Naive thymus-derived CD4-positive, alpha-beta T cell (primary cell): ENCODE measurements at regions not wholly inside any gene's neighbourhood (a gene's known extent, or its start where the extent isn't known, plus 50 kb on each side); places are given as distances from the start of the nearest gene placed in this dataset.

Source experiments
- ATAC-seq: fragments of 150-1000 bp; cut with Tn5 transposase; 2 replicates; pipeline ENCODE4 v1.10.0; 2021; ENCODE audit warnings: mild to moderate bottlenecking, moderate library complexity
- CTCF ChIA-PET: fragments of 350-600 bp; sonication (Branson Sonifier 250); formaldehyde crosslinking; loops from one replicate; lab custom pipeline; 2021; ENCODE audit warnings: antibody characterized with exemption; lab: Charles Lee
- POLR2A ChIA-PET: fragments of 350-600 bp; sonication (Branson Sonifier 250); formaldehyde crosslinking; loops from one replicate; lab custom pipeline; 2021; ENCODE audit warnings: antibody characterized with exemption, inconsistent platforms; lab: Charles Lee
- DNase-seq, 9 donors: peaks; one replicate each; pipeline versions ENCODE4 v3.0.0 to v3.0.0-alpha.2; 2020 to 2022; ENCODE audit warnings: mixed read lengths in 1 of 9
- H3K27ac ChIP-seq: one replicate; pipeline ENCODE4 v1.7.0; 2013; ENCODE audit warnings: mild to moderate bottlenecking, low read depth, low read length, moderate library complexity
- H3K27me3 ChIP-seq, 2 donors: one replicate each; pipeline ENCODE4 v1.7.0; 2013; ENCODE audit warnings: low read length in 2 of 2, mild to moderate bottlenecking in 2 of 2, moderate library complexity in 2 of 2; ENCODE audit not compliant: control insufficient read depth in 2 of 2, insufficient read depth in 2 of 2
- H3K36me3 ChIP-seq, 3 experiments: 1 replicate in 2 of 3; 2 replicates in 1 of 3; pipeline ENCODE4 v1.7.0; 2013; ENCODE audit warnings: low read length in 3 of 3, mild to moderate bottlenecking in 3 of 3, moderate library complexity in 1 of 3; ENCODE audit not compliant: insufficient read depth in 3 of 3, control insufficient read depth in 2 of 3
- H3K4me1 ChIP-seq, 2 donors: one replicate each; pipeline ENCODE4 v1.7.0; 2013; ENCODE audit warnings: low read length in 2 of 2, mild to moderate bottlenecking in 2 of 2, moderate library complexity in 1 of 2; ENCODE audit not compliant: control insufficient read depth in 2 of 2, insufficient read depth in 2 of 2
- H3K4me3 ChIP-seq: 2 replicates; pipeline ENCODE4 v1.7.0; 2013; ENCODE audit warnings: mild to moderate bottlenecking, low read length
- H3K9me3 ChIP-seq, 3 experiments: 1 replicate in 2 of 3; 2 replicates in 1 of 3; pipeline ENCODE4 v1.7.0; 2013; ENCODE audit warnings: low read length in 3 of 3; ENCODE audit not compliant: control insufficient read depth in 2 of 3
- H3K27ac Mint-ChIP-seq, 9 donors: one replicate each; pipeline ENCODE4 v1.8.0; 2020 to 2022; ENCODE audit warnings: mixed read lengths in 9 of 9, mild to moderate bottlenecking in 8 of 9, moderate library complexity in 5 of 9, inconsistent platforms in 2 of 9
- H3K27me3 Mint-ChIP-seq, 5 donors: one replicate each; pipeline ENCODE4 v1.8.0; 2021 to 2022; ENCODE audit warnings: mixed read lengths in 5 of 5, mild to moderate bottlenecking in 1 of 5
- H3K36me3 Mint-ChIP-seq, 5 donors: one replicate each; pipeline ENCODE4 v1.8.0; 2020 to 2022; ENCODE audit warnings: mixed read lengths in 5 of 5, mild to moderate bottlenecking in 3 of 5, inconsistent platforms in 1 of 5
- H3K4me1 Mint-ChIP-seq, 7 donors: one replicate each; pipeline ENCODE4 v1.8.0; 2020 to 2022; ENCODE audit warnings: mixed read lengths in 7 of 7, mild to moderate bottlenecking in 3 of 7, inconsistent platforms in 1 of 7
- H3K4me3 Mint-ChIP-seq, 10 donors: one replicate each; pipeline ENCODE4 v1.8.0; 2020 to 2022; ENCODE audit warnings: mild to moderate bottlenecking in 10 of 10, mixed read lengths in 10 of 10, moderate library complexity in 6 of 10, inconsistent platforms in 2 of 10
- H3K9me3 Mint-ChIP-seq, 11 donors: one replicate each; pipeline ENCODE4 v1.8.0; 2020 to 2022; ENCODE audit warnings: mixed read lengths in 11 of 11, mild to moderate bottlenecking in 4 of 11, inconsistent platforms in 1 of 11, moderate library complexity in 1 of 11
- intact Hi-C, 2 donors: fragments of 100-400 bp; cut with micrococcal nuclease; formaldehyde crosslinking; loops; one replicate each; pipeline ENCODE4 v1.15.1; 2023

DNA sequence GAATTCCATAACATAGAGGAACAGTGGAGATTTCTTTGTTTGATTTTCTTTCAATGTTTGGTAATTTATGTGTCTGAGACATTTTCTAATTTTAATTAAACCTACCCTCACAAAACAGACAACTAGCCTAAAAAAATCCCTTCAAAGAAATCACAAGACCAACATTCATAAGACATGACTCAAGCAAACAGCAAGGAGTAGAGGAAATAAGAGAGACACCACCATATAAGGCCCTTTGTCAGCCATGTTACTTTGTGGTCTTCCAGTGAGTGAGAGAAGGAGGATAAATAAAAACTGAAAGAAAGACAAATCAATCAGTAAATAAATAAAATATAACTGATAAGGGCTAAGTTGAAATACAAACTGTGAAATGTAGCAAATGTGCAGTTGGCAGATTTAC, 830.8 kb upstream of the SLC39A10 start:
- Mint-ChIP-seq H3K27ac (no peak overlapping the region), H3K4me1 (no peaks in the 10 kb centered on the region), H3K27me3 (peaks cover 0 to 5% (median 0%) of the 10 kb centered on the region in 5 donors), H3K36me3 (no peaks in the 10 kb centered on the region), H3K9me3 (no peaks in the 10 kb centered on the region), H3K4me3 (no peak overlapping the region)
- Histone ChIP-seq H3K4me1 (no peaks in the 10 kb centered on the region), H3K9me3 (no peaks in the 10 kb centered on the region), H3K27ac (no peak overlapping the region), H3K36me3 (no peaks in the 10 kb centered on the region), H3K4me3 (no peak overlapping the region), H3K27me3 (no peaks in the 10 kb centered on the region)
- ATAC-seq (no peak), DNase-seq (no peak)
- ChIA-PET POLR2A (no interaction called here), CTCF (no interaction called here)
- intact Hi-C loops: no loop called here

DNA sequence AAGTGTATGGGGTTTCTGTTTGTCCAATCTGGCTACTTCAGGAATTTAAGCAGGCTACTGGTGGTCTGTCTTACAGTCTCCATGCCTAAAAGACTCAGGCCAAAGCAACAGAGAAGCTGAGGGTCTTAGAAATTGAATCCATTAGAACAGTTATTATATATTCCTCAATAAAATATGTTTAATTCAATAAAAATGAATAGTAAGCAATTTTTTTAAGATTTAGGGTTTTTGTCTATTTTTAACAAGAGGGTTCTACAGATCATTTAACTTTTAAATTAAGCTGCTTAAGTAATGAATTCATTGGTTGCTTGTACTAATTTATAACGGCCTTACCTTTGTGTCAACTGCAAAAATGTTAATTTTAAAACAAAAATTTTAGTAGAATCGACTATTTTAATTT, 832.6 kb upstream of the SLC39A10 start:
- DNase-seq: no peak
- Mint-ChIP-seq H3K36me3 (no peaks in the 10 kb centered on the region), H3K4me3 (no peak overlapping the region), H3K27me3 (peaks cover 0 to 5% (median 3%) of the 10 kb centered on the region in 5 donors), H3K27ac (no peak overlapping the region), H3K4me1 (no peaks in the 10 kb centered on the region), H3K9me3 (no peaks in the 10 kb centered on the region)
- Histone ChIP-seq H3K9me3 (no peaks in the 10 kb centered on the region), H3K27me3 (no peaks in the 10 kb centered on the region), H3K4me3 (no peak overlapping the region), H3K27ac (no peak overlapping the region), H3K36me3 (no peaks in the 10 kb centered on the region), H3K4me1 (no peaks in the 10 kb centered on the region)
- intact Hi-C loops: no loop called here
- no peak for ATAC-seq
- CTCF ChIA-PET: no interaction called here
- POLR2A ChIA-PET: no interaction called here

DNA sequence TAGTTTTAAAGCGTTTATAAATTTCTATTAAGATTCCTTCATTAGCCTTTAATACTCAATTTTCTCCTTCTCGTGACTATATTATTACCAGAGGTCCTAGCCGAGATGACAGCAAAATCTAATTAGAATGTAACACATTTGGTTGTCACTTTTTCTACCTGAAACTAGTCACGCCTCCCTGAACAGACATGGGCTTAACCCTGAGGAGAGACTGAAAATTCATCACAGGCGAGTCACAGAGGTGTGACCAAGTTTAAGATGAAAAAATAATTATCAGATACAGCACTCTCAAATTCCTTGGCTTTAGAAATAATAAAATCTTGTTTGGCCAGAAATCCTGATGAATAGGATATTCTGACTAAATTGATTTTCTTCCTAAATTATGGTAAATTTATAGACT, 834.4 kb upstream of the SLC39A10 start:
- H3K4me3 ChIP-seq: no peak overlapping the region
- no peaks in the 10 kb centered on the region for H3K4me1 ChIP-seq
- no peaks in the 10 kb centered on the region for H3K27me3 ChIP-seq
- H3K27me3 Mint-ChIP-seq: peaks cover 0 to 5% (median 3%) of the 10 kb centered on the region in 5 donors
- POLR2A ChIA-PET: no interaction called here
- H3K27ac Mint-ChIP-seq: no peak overlapping the region
- ATAC-seq (no peak), DNase-seq (no peak)
- CTCF ChIA-PET: no interaction called here
- H3K4me1 Mint-ChIP-seq: peaks cover 0 to 2% (median 0%) of the 10 kb centered on the region in 7 donors
- H3K9me3 Mint-ChIP-seq: no peaks in the 10 kb centered on the region
- H3K36me3 Mint-ChIP-seq: no peaks in the 10 kb centered on the region
- no peaks in the 10 kb centered on the region for H3K9me3 ChIP-seq
- H3K27ac ChIP-seq: no peak overlapping the region
- intact Hi-C loops: no loop called here
- no peak overlapping the region for H3K4me3 Mint-ChIP-seq
- H3K36me3 ChIP-seq: no peaks in the 10 kb centered on the region

DNA sequence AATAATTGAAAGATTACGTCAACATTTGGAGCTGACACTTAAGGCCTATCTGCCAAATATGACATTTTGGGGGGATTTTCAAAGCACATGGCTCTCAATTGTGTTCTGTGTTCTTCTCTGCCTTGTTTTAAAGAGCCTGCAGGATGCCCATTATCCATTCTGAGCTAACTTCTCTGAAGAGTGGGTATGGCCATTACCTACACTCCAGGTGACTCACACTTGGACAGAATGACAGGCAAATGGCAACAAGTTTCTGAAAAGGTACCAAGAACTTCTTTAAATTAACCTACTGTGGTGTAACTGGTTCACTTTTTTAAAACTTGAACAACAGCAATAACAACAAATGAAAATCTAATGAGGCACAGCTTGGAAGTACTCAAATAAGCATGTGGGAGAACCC, 834.9 kb upstream of the SLC39A10 start:
- no peaks in the 10 kb centered on the region for H3K9me3 ChIP-seq
- H3K4me1 ChIP-seq: no peaks in the 10 kb centered on the region
- no peaks in the 10 kb centered on the region for H3K36me3 ChIP-seq
- Mint-ChIP-seq H3K4me1 (peaks cover 0 to 2% (median 0%) of the 10 kb centered on the region in 7 donors), H3K27ac (no peak overlapping the region), H3K4me3 (no peak overlapping the region), H3K27me3 (peaks cover 0 to 5% (median 3%) of the 10 kb centered on the region in 5 donors), H3K9me3 (no peaks in the 10 kb centered on the region), H3K36me3 (no peaks in the 10 kb centered on the region)
- ATAC-seq (no peak), DNase-seq (no peak)
- intact Hi-C loops: no loop called here
- H3K27ac ChIP-seq: no peak overlapping the region
- ChIA-PET CTCF (no interaction called here), POLR2A (no interaction called here)
- H3K4me3 ChIP-seq: no peak overlapping the region
- no peaks in the 10 kb centered on the region for H3K27me3 ChIP-seq

DNA sequence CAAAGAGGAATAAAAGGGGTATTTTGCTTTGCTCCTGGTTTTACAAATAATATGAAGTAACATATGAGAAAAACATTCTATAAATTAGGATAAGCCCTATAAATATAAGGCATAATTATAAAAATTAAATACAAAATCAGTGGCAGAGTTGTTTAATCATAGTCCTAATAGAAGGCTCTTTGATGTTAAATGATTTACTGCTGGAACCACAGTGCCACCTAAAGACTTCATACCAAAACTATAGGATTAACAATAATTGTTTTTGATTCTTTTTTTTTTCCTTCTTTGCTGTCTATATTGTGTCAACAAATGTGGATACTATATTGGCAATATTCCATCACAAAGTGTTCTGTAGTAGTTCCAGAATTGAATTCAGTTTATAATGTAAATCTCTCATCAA, 837.7 kb upstream of the SLC39A10 start:
- Mint-ChIP-seq H3K4me1 (peaks cover 0 to 2% (median 0%) of the 10 kb centered on the region in 7 donors), H3K36me3 (no peaks in the 10 kb centered on the region), H3K9me3 (no peaks in the 10 kb centered on the region), H3K4me3 (no peak overlapping the region), H3K27ac (no peak overlapping the region), H3K27me3 (peaks cover 0 to 5% (median 0%) of the 10 kb centered on the region in 5 donors)
- intact Hi-C loops: no loop called here
- no peaks in the 10 kb centered on the region for H3K9me3 ChIP-seq
- H3K27me3 ChIP-seq: no peaks in the 10 kb centered on the region
- no peak overlapping the region for H3K27ac ChIP-seq
- H3K4me3 ChIP-seq: no peak overlapping the region
- CTCF ChIA-PET: no interaction called here
- ATAC-seq: no peak
- H3K4me1 ChIP-seq: no peaks in the 10 kb centered on the region
- DNase-seq: no peak
- H3K36me3 ChIP-seq: no peaks in the 10 kb centered on the region
- POLR2A ChIA-PET: no interaction called here

DNA sequence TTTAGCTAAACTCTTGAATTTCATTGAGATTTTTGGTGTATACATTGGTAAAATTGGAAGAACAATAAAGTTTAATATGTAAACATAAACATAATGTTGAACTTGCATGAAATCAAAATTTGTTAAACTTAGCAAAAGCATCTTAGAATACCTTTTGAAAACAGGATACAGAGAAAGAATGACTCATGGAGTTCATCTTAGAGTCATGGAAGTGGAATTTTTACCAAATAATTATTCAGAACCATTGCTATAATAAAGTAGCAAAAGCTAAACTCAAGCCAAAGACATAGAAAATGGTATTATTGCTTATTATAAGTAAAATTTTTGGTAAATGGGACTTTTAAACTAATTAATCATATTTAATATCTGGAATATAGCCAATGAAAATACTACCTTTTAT, 841.6 kb upstream of the SLC39A10 start:
- no peak overlapping the region for H3K4me3 Mint-ChIP-seq
- CTCF ChIA-PET: no interaction called here
- ATAC-seq: no peak

DNA sequence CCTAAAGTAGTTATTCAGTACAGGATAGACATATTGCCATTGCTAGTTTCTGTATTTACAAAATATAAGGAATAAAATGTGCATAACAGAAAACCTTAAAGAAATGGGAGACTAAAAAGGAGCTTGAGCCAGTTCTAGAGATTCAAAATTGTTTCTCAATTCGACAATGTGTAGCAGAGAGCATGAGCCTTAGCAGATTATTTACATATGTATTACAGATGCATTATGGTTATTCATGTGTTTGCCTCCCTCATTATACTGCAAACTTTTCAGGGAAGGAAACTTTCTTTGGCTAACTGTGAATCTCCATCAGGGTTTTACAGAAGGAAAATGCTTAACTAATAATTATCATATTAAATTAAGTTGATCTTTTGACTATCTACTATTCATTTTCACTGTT, 854.4 kb upstream of the SLC39A10 start:
- Histone ChIP-seq H3K27me3 (no peaks in the 10 kb centered on the region), H3K4me1 (no peaks in the 10 kb centered on the region), H3K36me3 (no peaks in the 10 kb centered on the region), H3K9me3 (no peaks in the 10 kb centered on the region), H3K4me3 (no peak overlapping the region), H3K27ac (no peak overlapping the region)
- peaks cover 0 to 6% (median 0%) of the 10 kb centered on the region in 5 donors for H3K27me3 Mint-ChIP-seq
- intact Hi-C loops: no loop called here
- no peak overlapping the region for H3K27ac Mint-ChIP-seq
- H3K4me3 Mint-ChIP-seq: no peak overlapping the region
- POLR2A ChIA-PET: no interaction called here
- H3K9me3 Mint-ChIP-seq: peaks cover 0 to 36% (median 11%) of the 10 kb centered on the region in 11 donors
- CTCF ChIA-PET: no interaction called here
- peaks cover 0 to 4% (median 0%) of the 10 kb centered on the region in 5 donors for H3K36me3 Mint-ChIP-seq
- no peak for DNase-seq
- no peak for ATAC-seq
- H3K4me1 Mint-ChIP-seq: no peaks in the 10 kb centered on the region

More for the DNA sequence above, 841.6 kb upstream of the SLC39A10 start:
- Histone ChIP-seq H3K4me3 (no peak overlapping the region), H3K27ac (no peak overlapping the region), H3K27me3 (no peaks in the 10 kb centered on the region), H3K36me3 (no peaks in the 10 kb centered on the region), H3K9me3 (no peaks in the 10 kb centered on the region), H3K4me1 (no peaks in the 10 kb centered on the region)
- peaks cover 0 to 1% (median 0%) of the 10 kb centered on the region in 11 donors for H3K9me3 Mint-ChIP-seq
- POLR2A ChIA-PET: no interaction called here
- H3K4me1 Mint-ChIP-seq: peaks cover 0 to 2% (median 0%) of the 10 kb centered on the region in 7 donors
- no peaks in the 10 kb centered on the region for H3K27me3 Mint-ChIP-seq
- H3K36me3 Mint-ChIP-seq: no peaks in the 10 kb centered on the region
- no peak overlapping the region for H3K27ac Mint-ChIP-seq
- no peak for DNase-seq
- intact Hi-C loops: no loop called here
